CD14-positive monocyte (primary cell): ENCODE measurements at regions not wholly inside any gene's neighbourhood (a gene's known extent, or its start where the extent isn't known, plus 50 kb on each side); places are given as distances from the start of the nearest gene placed in this dataset.

ENCODE experiments used
- DNase-seq, 3 donors: peaks; one replicate each; pipeline ENCODE4 v3.0.0-alpha.2; 2011 to 2022
- H2AFZ ChIP-seq: 2 replicates; pipeline ENCODE4 v1.6.0; 2012; ENCODE audit warnings: mild to moderate bottlenecking, low read depth, low read length, inconsistent platforms; ENCODE audit not compliant: insufficient read depth, poor library complexity, severe bottlenecking
- H3K27ac ChIP-seq, 2 donors: 1 replicate in 1 of 2; 2 replicates in 1 of 2; pipeline ENCODE4 v1.5.1; 2012 to 2013; ENCODE audit warnings: low read length in 2 of 2, control low read depth in 1 of 2, inconsistent platforms in 1 of 2, low read depth in 1 of 2, mild to moderate bottlenecking in 1 of 2
- H3K27me3 ChIP-seq, 2 donors: one replicate each; pipeline versions ENCODE4 v1.6.0 to v1.6.1; 2011 to 2013; ENCODE audit warnings: low read length in 2 of 2; ENCODE audit not compliant: control insufficient read depth in 2 of 2, insufficient read depth in 2 of 2
- H3K36me3 ChIP-seq, 2 donors: replicated peaks in 1 of 2; 1 replicate in 1 of 2; 2 replicates in 1 of 2; pipeline versions ENCODE4 v1.5.1 to v1.6.1; 2012 to 2013; ENCODE audit warnings: low read length in 2 of 2, control low read depth in 1 of 2, inconsistent platforms in 1 of 2, mild to moderate bottlenecking in 1 of 2; ENCODE audit not compliant: insufficient read depth in 2 of 2, control insufficient read depth in 1 of 2
- H3K4me1 ChIP-seq, 2 donors: 1 replicate in 1 of 2; 2 replicates in 1 of 2; pipeline versions ENCODE4 v1.5.1 to v1.6.1; 2012 to 2013; ENCODE audit warnings: low read length in 2 of 2, control low read depth in 1 of 2, inconsistent platforms in 1 of 2, mild to moderate bottlenecking in 1 of 2, moderate library complexity in 1 of 2; ENCODE audit not compliant: insufficient read depth in 2 of 2, control insufficient read depth in 1 of 2
- H3K4me2 ChIP-seq: replicated peaks from 2 replicates; pipeline ENCODE3; 2012; ENCODE audit warnings: low read length, moderate library complexity, mild to moderate bottlenecking; ENCODE audit not compliant: poor library complexity, severe bottlenecking; ENCODE audit errors: extremely low read depth
- H3K4me3 ChIP-seq, 3 experiments: fragments of 200-600 bp in 1 of 3; sonication (generic) in 1 of 3; replicated peaks in 1 of 3; 1 replicate in 2 of 3; 2 replicates in 1 of 3; pipeline ENCODE4 v1.5.1; 2011 to 2013; ENCODE audit warnings: low read length in 3 of 3, mild to moderate bottlenecking in 3 of 3, control low read depth in 2 of 3, low read depth in 2 of 3, inconsistent platforms in 1 of 3, moderate library complexity in 1 of 3
- H3K79me2 ChIP-seq: 2 replicates; pipeline ENCODE4 v1.6.0; 2012; ENCODE audit warnings: mild to moderate bottlenecking, control low read depth, inconsistent platforms, low read length, moderate library complexity; ENCODE audit not compliant: insufficient read depth
- H3K9ac ChIP-seq: 2 replicates; pipeline ENCODE4 v1.6.0; 2017; ENCODE audit warnings: low read length, mild to moderate bottlenecking; ENCODE audit not compliant: insufficient read depth, poor library complexity, severe bottlenecking
- H3K9me3 ChIP-seq, 2 donors: replicated peaks in 1 of 2; 1 replicate in 1 of 2; 2 replicates in 1 of 2; pipeline versions ENCODE4 v1.5.1 to v1.6.1; 2012 to 2013; ENCODE audit warnings: low read length in 2 of 2, control low read depth in 1 of 2; ENCODE audit not compliant: control insufficient read depth in 1 of 2, insufficient read depth in 1 of 2
- H4K20me1 ChIP-seq: 2 replicates; pipeline ENCODE4 v1.6.0; 2012; ENCODE audit warnings: mild to moderate bottlenecking, low read length, control low read depth, moderate library complexity; ENCODE audit not compliant: insufficient read depth
- H3K27ac Mint-ChIP-seq, 7 donors: one replicate each; pipeline ENCODE4 v1.8.0; 2020; ENCODE audit warnings: mild to moderate bottlenecking in 7 of 7, mixed read lengths in 7 of 7, moderate library complexity in 6 of 7, inconsistent platforms in 2 of 7
- H3K27me3 Mint-ChIP-seq, 3 donors: one replicate each; pipeline ENCODE4 v1.8.0; 2021 to 2022; ENCODE audit warnings: low read depth in 3 of 3, mild to moderate bottlenecking in 3 of 3, mixed read lengths in 3 of 3, moderate library complexity in 3 of 3, inconsistent platforms in 1 of 3
- H3K36me3 Mint-ChIP-seq, 2 donors: one replicate each; pipeline ENCODE4 v1.8.0; 2020; ENCODE audit warnings: mixed read lengths in 2 of 2, inconsistent platforms in 1 of 2, mild to moderate bottlenecking in 1 of 2
- H3K4me1 Mint-ChIP-seq: one replicate; pipeline ENCODE4 v1.8.0; 2020; ENCODE audit warnings: mild to moderate bottlenecking, mixed read lengths
- H3K4me3 Mint-ChIP-seq, 2 donors: one replicate each; pipeline ENCODE4 v1.8.0; 2020; ENCODE audit warnings: mild to moderate bottlenecking in 2 of 2, mixed read lengths in 2 of 2, moderate library complexity in 1 of 2
- H3K9me3 Mint-ChIP-seq, 7 donors: one replicate each; pipeline ENCODE4 v1.8.0; 2020 to 2022; ENCODE audit warnings: mixed read lengths in 7 of 7, mild to moderate bottlenecking in 6 of 7, moderate library complexity in 6 of 7, inconsistent platforms in 2 of 7
- WGBS: methylation state at CpG from one replicate; pipeline ENCODE4 v1.1.5; 2013; ENCODE audit warnings: missing lambda C conversion rate; ENCODE audit not compliant: insufficient coverage; 5-methylcytosine and 5-hydroxymethylcytosine counted together
- intact Hi-C, 2 donors: fragments of 100-400 bp; cut with micrococcal nuclease; formaldehyde crosslinking; loops; one replicate each; pipeline versions ENCODE4 v1.15.0 to v1.15.1; 2023
- TF ChIP-seq, protein P1 (sequence below): fragments of 200-600 bp; IDR thresholded peaks from one replicate; pipeline ENCODE4 v1.8.0; 2022; ENCODE audit warnings: antibody characterized with exemption, mild to moderate bottlenecking

DNA sequence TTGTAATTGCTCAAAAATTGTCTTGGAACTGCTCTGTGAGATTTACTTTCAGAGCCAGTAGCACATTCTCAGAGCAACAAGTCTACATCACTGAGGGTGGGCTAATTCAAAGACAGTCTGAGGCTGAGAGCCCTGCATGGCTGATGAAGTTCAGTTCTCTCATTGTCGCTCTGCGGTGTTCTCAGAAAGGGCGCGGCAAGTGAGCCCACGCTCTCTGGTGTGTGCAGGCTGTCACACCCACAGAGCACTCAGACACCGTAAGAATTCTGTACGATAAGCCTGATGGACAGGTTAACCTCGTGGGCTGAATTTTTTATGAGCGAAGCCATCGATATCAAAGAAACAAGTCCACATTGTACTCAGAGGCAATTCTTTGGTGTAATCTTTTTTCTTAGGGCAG lies 557.8 kb downstream of the HACE1 start:
- no peaks in the 10 kb centered on the region for H4K20me1 ChIP-seq
- Mint-ChIP-seq H3K4me1 (no peaks in the 10 kb centered on the region), H3K27ac (no peak overlapping the region), H3K9me3 (no peaks in the 10 kb centered on the region), H3K36me3 (no peaks in the 10 kb centered on the region), H3K4me3 (no peak overlapping the region), H3K27me3 (peaks cover 0 to 2% (median 1%) of the 10 kb centered on the region in 3 donors)
- no peak overlapping the region for H3K9ac ChIP-seq
- H2AFZ ChIP-seq, result no peak overlapping the region
- WGBS, result 97% methylated on average over 5 of the region's 10 CpGs
- no peaks in the 10 kb centered on the region for H3K9me3 ChIP-seq
- no peak overlapping the region for H3K4me3 ChIP-seq
- DNase-seq, result no peak
- no peaks in the 10 kb centered on the region for H3K27me3 ChIP-seq
- intact Hi-C loops, result no loop called here
- no peak overlapping the region for H3K27ac ChIP-seq
- H3K4me1 ChIP-seq, result no peaks in the 10 kb centered on the region
- H3K79me2 ChIP-seq, result no peaks in the 10 kb centered on the region
- H3K4me2 ChIP-seq, result no peak overlapping the region
- H3K36me3 ChIP-seq, result no peaks in the 10 kb centered on the region
- TF ChIP-seq, protein P1, sequence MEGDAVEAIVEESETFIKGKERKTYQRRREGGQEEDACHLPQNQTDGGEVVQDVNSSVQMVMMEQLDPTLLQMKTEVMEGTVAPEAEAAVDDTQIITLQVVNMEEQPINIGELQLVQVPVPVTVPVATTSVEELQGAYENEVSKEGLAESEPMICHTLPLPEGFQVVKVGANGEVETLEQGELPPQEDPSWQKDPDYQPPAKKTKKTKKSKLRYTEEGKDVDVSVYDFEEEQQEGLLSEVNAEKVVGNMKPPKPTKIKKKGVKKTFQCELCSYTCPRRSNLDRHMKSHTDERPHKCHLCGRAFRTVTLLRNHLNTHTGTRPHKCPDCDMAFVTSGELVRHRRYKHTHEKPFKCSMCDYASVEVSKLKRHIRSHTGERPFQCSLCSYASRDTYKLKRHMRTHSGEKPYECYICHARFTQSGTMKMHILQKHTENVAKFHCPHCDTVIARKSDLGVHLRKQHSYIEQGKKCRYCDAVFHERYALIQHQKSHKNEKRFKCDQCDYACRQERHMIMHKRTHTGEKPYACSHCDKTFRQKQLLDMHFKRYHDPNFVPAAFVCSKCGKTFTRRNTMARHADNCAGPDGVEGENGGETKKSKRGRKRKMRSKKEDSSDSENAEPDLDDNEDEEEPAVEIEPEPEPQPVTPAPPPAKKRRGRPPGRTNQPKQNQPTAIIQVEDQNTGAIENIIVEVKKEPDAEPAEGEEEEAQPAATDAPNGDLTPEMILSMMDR, result no peak

DNA sequence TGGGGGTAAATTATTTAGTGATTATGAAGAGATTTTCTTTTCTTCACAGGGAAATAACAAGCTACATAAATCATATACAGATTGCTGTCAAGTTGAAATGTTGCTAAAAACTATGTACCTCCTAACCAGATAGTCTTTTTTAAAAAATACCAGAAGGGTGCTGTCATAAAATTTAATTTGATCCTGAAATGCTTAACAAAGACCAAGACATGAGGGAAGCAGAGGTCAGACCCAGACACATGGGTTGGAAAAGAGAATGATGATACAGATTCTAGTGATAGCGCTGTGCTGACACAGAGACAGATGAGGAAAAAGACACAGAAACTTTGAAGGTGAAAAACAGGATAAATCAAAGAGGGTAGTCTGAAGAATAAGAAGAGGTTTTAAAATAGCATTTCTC lies 573.1 kb downstream of the HACE1 start:
- H3K4me3 ChIP-seq, result no peak overlapping the region
- Mint-ChIP-seq H3K4me1 (no peaks in the 10 kb centered on the region), H3K4me3 (no peak overlapping the region), H3K36me3 (no peaks in the 10 kb centered on the region), H3K27ac (no peak overlapping the region), H3K9me3 (no peaks in the 10 kb centered on the region), H3K27me3 (no peaks in the 10 kb centered on the region)
- no peaks in the 10 kb centered on the region for H3K36me3 ChIP-seq
- no peaks in the 10 kb centered on the region for H3K9me3 ChIP-seq
- DNase-seq, result no peak
- no peaks in the 10 kb centered on the region for H3K27me3 ChIP-seq
- H3K4me2 ChIP-seq, result no peak overlapping the region
- H3K9ac ChIP-seq, result no peak overlapping the region
- H3K27ac ChIP-seq, result no peak overlapping the region
- no peak overlapping the region for H2AFZ ChIP-seq
- TF ChIP-seq, protein P1, result no peak
- 100% methylated on average over 1 of the region's 1 CpG for WGBS
- no peaks in the 10 kb centered on the region for H3K79me2 ChIP-seq
- intact Hi-C loops, result no loop called here
- no peaks in the 10 kb centered on the region for H4K20me1 ChIP-seq
- no peaks in the 10 kb centered on the region for H3K4me1 ChIP-seq
